ENCODE measurements at regions not wholly inside any gene's neighbourhood (a gene's known extent, or its start where the extent isn't known, plus 50 kb on each side); places are given as distances from the start of the nearest gene placed in this dataset.
"Not testable (repeated sequence)": the region's sequence is repeated elsewhere in the genome, so short reads cannot be mapped to it uniquely, and the experiment has no call there.

DNA sequence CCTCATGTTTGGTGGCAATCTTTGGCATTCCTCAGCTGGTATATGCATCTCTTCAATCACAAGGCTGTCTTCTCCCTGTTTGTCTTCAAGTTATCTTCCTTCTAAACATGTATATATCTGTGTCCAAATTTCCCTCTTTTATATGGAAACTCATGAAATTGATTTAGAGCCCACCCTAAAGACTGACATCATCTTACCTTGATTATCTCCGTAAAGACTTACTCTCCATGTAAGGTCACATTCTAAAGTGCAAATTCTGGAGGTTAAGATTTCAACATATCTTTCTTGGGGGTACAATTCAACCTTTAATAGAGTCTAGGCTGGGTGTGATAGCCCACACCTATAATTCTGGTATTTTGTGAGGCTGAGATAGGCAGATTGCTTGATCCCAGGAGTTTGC is 215.8 kb upstream of the LRRC4C start:
- H3K27me3 ChIP-seq: no peaks in the 10 kb centered on the region
- no peak overlapping the region for H3K27ac ChIP-seq
- no peaks in the 10 kb centered on the region for H3K4me1 ChIP-seq
- TF ChIP-seq, protein P1, sequence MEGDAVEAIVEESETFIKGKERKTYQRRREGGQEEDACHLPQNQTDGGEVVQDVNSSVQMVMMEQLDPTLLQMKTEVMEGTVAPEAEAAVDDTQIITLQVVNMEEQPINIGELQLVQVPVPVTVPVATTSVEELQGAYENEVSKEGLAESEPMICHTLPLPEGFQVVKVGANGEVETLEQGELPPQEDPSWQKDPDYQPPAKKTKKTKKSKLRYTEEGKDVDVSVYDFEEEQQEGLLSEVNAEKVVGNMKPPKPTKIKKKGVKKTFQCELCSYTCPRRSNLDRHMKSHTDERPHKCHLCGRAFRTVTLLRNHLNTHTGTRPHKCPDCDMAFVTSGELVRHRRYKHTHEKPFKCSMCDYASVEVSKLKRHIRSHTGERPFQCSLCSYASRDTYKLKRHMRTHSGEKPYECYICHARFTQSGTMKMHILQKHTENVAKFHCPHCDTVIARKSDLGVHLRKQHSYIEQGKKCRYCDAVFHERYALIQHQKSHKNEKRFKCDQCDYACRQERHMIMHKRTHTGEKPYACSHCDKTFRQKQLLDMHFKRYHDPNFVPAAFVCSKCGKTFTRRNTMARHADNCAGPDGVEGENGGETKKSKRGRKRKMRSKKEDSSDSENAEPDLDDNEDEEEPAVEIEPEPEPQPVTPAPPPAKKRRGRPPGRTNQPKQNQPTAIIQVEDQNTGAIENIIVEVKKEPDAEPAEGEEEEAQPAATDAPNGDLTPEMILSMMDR (IDR thresholded peaks at IDR 0.05): no peak
- TF ChIP-seq POLR2A (IDR thresholded peaks at IDR 0.05): no peak
- H3K36me3 ChIP-seq: no peaks in the 10 kb centered on the region
- intact Hi-C loops (cut with DNase I; ENCODE audit: low total_unique reads): no loop called here
- DNase-seq: no peak
- no peaks in the 10 kb centered on the region for H3K9me3 ChIP-seq
- H3K4me3 ChIP-seq: no peak overlapping the region

DNA sequence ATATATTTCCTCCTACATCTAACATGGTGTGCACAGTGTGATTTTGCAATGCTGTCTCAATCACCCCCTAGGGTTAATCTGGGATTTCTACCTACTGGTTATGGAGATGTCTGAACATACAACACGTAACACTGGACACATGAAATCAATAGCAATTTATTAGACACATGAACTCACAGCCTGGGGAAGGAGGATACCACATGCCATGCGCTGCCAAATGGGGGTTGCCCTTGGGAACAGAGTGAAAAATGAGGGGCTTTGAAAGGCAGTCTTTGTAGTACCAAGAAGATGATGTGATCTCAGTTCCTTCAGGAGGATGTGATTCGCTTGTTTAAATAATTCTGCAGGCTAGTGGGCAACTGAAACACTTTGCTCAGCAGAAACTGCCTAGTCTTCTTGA is 253.6 kb upstream of the LRRC4C start:
- Histone ChIP-seq H3K36me3 (no peaks in the 10 kb centered on the region), H3K9me3 (no peaks in the 10 kb centered on the region), H3K4me1 (no peaks in the 10 kb centered on the region), H3K27me3 (no peaks in the 10 kb centered on the region), H3K27ac (no peak overlapping the region), H3K4me3 (no peak overlapping the region)
- no peak for TF ChIP-seq POLR2A (IDR thresholded peaks at IDR 0.05)
- TF ChIP-seq, protein P1 (IDR thresholded peaks at IDR 0.05): no peak
- intact Hi-C loops (cut with DNase I; ENCODE audit: low total_unique reads): no loop called here
- DNase-seq: no peak

- no peaks in the 10 kb centered on the region for H3K27me3 ChIP-seq
- H3K4me1 ChIP-seq: no peaks in the 10 kb centered on the region
- H3K27ac ChIP-seq: no peak overlapping the region
- H3K9me3 ChIP-seq: no peaks in the 10 kb centered on the region
- intact Hi-C loops (cut with DNase I; ENCODE audit: low total_unique reads): no loop called here
- H3K36me3 ChIP-seq: no peaks in the 10 kb centered on the region
- no peak for TF ChIP-seq POLR2A (IDR thresholded peaks at IDR 0.05)
- TF ChIP-seq, protein P1 (IDR thresholded peaks at IDR 0.05): no peak
- no peak overlapping the region for H3K4me3 ChIP-seq
- DNase-seq: no peak
Observed at GRCh38 chr11:41714101-41714500, 254.6 kb upstream of the LRRC4C start.

- no peaks in the 10 kb centered on the region for H3K27me3 ChIP-seq
- H3K4me1 ChIP-seq: no peaks in the 10 kb centered on the region
- no peaks in the 10 kb centered on the region for H3K36me3 ChIP-seq
- DNase-seq: no peak
- no peak overlapping the region for H3K4me3 ChIP-seq
- intact Hi-C loops (cut with DNase I; ENCODE audit: low total_unique reads): no loop called here
- no peaks in the 10 kb centered on the region for H3K9me3 ChIP-seq
- H3K27ac ChIP-seq: no peak overlapping the region
- TF ChIP-seq, protein P1 (IDR thresholded peaks at IDR 0.05): no peak
- TF ChIP-seq POLR2A (IDR thresholded peaks at IDR 0.05): no peak
Observed at GRCh38 chr11:41716862-41717261, 257.4 kb upstream of the LRRC4C start.

DNA sequence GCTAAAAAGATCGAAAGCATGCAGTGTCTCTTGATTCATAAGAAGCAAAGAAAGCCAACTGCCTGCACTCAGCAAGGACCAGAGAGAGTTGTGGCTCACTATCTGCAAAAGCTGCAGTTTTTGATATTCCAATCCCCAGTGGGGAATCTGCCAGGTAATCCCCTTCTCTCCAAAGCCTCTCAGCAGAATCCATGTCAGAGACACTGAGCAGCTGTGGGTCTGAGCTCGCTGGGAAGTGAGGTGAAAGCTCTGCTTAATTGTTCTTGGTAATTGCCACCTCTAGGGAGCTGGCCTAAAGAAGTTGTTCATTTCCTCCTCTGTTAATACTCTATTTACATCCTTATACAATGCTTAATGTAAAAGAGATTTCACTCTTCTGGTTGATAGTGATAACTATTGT is 261.3 kb upstream of the LRRC4C start:
- intact Hi-C loops (cut with DNase I; ENCODE audit: low total_unique reads): no loop called here
- no peaks in the 10 kb centered on the region for H3K27me3 ChIP-seq
- no peak overlapping the region for H3K27ac ChIP-seq
- H3K4me3 ChIP-seq: no peak overlapping the region
- H3K9me3 ChIP-seq: no peaks in the 10 kb centered on the region
- DNase-seq: no peak
- H3K4me1 ChIP-seq: no peaks in the 10 kb centered on the region
- TF ChIP-seq, protein P1 (IDR thresholded peaks at IDR 0.05): no peak
- no peak for TF ChIP-seq POLR2A (IDR thresholded peaks at IDR 0.05)
- H3K36me3 ChIP-seq: no peaks in the 10 kb centered on the region

DNA sequence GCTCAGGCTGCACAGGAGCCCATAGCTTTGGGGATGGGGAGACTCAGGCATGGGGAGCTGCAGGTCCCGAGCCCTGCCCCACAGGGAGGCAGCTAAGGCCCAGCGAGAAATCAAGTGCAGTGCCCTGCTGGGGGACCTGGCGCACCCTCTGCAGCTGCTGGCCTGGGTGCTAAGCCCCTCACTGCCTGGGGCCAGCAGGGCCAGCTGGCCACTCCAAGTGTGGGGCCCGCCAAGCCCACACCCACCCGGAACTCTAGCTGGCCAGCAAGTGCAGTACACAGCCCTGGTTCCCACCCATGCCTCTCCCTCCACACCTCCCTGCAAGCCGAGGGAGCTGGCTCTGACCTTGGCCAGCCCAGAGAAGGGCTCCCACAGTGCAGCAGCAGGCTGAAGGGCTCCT is 268.7 kb upstream of the LRRC4C start:
- H3K4me3 ChIP-seq; intact Hi-C loops (cut with DNase I; ENCODE audit: low total_unique reads); H3K4me1 ChIP-seq; DNase-seq; H3K9me3 ChIP-seq; H3K27ac ChIP-seq; H3K36me3 ChIP-seq; H3K27me3 ChIP-seq: not testable (repeated sequence)

All from uterus (tissue), 3 donors.